Stimulated activated CD4-positive, alpha-beta T cell treated with anti-CD3 and anti-CD28 coated beads, Interleukin-15, amount 100 ng/mL, for 48 hours (primary cell): ENCODE measurements at regions not wholly inside any gene's neighbourhood (a gene's known extent, or its start where the extent isn't known, plus 50 kb on each side); places are given as distances from the start of the nearest gene placed in this dataset.

Source experiments
- DNase-seq, 2 donors: peaks; one replicate each; pipeline ENCODE4 v3.0.0-alpha.2; 2020; ENCODE audit warnings: low read depth in 2 of 2

- no peak for DNase-seq
Measured at GRCh38 chr6:140069576-140069975, 695.1 kb upstream of the CITED2 start.

- no peak for DNase-seq
Measured at GRCh38 chr6:140068801-140069200, 694.4 kb upstream of the CITED2 start.

DNA sequence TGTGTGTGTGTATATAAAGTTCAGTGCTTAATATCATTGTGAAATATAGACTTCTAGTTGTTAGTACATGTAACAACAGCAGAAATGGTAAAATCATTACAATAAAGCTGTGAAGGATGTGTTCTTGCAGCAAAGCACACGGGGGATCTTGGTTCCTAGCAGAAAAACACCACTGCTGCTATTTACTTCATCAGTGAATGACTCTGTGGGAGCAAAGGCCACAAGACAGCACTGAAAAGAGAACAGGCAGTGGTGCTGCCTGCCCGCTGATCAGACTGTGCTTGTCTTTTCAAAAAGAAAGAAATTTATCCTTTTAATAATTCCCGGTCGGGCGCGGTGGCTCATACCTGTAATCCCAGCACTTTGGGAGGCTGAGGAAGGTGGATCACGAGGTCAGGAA is 689.9 kb upstream of the CITED2 start:
- no peak for DNase-seq

DNA sequence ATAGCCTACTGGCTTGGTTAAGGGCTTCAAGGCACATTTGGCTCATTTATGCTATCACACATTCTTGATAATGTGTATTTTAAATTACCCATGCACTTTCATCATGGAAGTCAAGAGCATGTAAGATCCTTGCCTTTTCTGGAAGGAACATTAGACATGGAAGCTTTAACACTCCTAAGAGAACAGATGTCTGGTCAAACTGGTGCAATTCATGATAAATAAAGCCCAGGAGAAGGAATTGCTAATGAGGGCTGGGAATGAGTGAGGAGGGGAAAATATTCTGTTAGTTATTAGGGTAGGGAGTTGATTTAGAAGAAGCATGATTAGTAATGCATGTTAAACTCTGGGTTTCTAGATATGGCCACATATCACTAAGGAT is 688.6 kb upstream of the CITED2 start:
- DNase-seq = no peak

DNA sequence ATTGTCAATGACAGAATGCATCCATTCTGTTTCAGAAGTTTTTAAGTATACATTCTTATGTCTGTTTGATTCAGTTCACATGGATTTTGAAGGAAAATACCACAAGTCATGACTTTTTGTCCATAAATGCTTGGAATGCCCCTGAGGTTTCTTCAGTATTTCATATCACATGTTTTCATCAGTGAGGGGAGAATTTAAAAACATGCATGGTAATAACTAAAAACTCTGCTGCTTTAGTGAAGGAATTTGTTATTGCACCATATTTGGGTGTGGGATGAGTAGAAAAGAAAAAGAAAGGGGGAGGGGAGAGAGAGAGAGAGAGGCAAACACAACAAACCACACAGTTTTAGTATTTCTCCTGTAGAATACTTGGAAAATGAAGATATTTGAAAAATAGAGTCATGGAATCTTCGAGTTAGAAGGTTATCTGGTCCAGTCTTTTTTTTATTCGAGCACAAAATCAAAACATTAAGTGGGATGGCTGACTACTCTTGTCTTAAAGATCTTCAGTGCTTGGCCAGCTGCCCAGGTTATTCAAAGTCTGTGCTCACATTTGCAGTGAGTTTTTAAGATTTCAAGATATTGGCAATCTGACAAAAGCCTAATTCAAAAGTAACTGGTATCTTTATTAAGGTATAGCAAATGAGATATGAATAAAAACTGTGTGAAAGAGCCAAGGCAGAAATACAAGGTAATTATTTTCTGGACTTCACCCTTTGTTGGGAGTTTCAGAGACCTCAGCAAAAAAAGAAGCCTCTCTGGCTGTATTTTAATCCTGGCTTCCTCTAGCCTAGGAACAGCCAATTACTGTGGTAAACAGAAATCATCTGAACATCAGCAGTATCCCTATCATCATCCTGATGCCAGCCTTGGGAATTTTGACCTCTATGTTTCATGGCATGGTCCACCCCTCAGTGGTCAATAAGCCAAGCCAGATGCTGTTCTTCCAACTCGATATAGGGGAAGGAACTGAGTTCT is 687.9 kb upstream of the CITED2 start:
- DNase-seq = no peak

DNA sequence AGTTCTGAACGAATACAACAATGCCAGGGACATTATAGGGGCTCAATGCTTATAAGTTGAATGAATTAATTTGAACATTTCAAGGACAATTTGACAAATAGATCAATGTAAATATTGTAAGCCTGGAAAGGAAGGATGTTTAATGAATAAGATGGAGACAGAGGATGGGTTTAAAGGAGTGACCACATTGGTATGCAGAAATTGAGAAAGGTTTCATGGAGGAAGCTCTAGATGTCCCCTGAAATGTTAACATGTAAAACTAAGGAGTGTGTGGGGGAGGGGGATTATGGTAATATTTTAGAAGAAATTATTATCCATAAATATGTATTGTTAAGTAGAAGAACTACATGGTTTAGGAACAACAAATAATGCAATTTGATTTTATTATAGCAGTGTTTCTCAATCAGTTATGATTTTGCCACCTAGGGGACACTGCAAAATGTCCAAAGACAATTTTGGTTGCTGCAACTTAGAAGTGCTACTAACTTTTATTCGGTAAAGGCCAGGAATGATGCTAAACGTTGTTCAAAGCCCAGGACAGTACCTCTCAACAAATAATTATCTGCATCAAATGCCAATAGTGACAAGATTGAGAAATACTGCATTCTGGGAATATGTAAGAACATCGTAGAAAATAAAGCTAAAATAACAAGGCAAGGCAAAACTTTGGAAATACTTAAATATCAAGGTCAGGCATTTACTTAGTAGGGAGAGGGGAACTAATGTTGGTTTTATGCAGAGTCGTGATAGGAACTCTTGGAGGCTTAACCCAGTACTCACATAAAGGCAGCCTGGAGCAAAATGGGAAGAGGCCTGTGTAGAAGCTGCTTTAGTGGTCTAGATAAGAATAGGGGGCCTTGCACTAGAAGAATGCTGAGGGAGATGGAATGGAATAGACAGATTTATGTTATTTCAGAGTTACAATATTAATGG is 686.9 kb upstream of the CITED2 start:
- DNase-seq = no peak

DNA sequence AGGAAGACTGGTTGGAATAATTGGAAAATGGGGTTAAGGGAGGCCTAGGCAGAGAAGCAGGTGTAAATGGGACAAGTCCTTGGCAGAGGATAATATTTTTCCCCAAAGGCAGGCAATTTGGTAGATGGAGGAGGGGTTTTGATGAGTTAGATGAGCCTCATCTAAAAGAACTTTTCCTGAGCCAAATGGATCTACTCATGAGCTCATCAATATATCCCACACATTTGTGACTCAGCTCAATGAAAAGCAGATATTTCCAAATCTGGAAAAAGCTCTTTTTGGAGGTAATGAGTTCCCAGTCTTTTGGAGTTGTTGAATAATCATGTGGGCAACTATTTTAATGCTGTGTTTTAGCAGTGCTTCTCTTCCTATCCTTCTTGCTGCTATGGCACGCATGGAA is 685.5 kb upstream of the CITED2 start:
- DNase-seq = no peak

DNA sequence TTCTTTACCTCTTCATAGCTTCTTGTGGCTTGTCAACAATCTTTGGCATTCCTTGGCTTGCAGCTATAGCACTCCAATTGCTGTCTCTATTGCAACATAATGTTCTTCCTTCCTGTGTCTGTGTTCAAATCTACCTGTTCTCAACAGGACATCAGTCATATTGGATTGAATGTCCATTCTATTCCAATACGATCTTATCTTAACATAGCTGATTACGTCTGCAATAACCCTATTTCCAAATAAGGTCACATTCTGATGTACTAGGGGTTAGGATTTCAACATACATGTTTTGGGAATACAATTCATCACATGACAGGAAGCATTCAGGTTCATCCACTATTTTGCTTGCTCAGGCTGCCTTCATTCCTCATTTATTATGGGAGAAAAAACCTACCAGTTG is 684.4 kb upstream of the CITED2 start:
- no peak for DNase-seq

DNA sequence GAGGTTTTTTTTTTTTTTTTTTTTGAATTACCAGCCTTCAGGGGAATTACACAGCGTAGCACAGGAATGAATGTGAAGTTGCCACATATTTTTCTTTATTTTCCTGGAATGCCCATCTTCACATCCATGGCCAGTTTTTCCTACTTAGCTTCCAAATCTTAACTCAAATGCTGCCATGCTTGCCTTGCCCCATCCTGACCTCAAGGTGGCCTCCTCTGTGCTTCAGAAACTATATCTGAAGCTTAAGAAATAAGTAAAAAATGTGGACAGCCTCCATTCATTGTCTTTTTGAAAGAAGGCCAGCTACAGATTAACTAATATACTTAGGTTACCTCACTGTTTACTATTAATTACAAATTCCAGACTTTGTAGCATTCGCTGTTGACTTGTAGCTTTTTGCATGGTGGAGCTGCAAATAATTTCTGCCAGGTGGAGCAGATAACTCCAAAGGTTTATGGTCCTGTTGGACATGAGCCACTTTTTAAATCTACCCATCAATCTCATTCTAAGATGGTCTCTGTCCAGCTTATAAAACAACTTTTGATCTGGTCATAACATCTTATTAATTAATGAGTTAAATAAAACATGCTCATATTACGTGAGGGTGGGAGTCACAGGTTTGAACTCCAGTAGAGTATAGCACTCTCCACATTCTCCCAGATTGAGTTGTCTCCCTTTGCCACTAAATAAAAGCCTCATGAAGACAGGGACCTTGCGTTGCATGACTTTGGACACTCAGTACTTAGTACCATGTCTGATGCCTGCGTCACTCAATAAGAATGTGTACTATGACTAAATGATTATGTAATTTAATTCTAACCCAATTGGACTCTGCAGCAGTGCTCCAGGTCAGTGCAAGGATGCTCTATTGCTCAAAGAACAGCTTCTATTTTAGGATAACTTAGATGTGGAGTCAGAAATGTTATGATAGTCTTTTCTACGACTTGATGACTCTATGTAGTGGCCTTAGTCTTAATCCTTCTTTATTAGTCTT is 678.6 kb upstream of the CITED2 start:
- no peak for DNase-seq

GRCh38 chr6:140051521-140052512 is 677.4 kb upstream of the CITED2 start:
- DNase-seq = no peak

DNA sequence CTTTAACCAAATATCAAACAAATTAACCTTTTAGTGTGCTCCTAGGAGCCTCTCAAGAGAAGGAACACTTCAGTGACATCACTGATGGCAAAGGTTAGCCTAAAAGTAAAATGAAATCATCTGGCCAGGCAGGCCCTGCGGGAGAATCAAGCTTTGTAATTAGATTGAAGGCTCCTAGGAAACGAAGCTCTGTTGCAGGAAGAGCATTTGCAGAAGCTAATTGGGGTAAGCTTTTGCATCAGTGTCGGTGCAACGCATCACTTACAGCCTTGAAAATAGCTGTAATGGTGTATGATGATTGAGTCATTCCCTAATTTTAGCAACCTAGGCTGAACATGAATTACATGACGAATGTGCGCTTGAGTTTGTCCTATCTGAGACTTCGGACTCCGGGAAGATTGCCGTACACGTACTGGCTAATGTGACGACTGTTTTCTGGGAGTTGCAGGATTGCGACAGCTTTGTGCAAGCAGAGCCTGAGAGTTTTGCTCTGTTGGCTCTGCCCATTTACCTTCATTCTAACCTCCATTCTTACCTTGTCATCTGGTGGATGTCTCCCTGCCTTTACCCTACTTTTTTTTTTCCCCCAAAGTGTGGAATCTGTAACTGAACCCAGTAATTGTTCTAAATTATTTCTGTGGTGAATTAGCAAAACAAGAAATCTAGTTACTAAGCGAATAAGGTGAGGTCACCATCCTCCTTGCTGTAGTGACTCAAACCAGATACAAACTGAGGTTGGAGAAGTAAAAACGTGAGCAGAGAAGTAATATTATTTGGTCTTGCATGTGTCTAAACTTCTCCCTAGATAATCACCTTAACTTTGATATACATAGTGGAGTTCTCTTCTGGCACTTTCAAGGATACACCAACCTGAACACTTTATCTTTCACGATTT is 675.9 kb upstream of the CITED2 start:
- no peak for DNase-seq

- no peak for DNase-seq
Measured at GRCh38 chr6:140049251-140049650, 674.8 kb upstream of the CITED2 start.

GRCh38 chr6:140048202-140048790 is 673.8 kb upstream of the CITED2 start:
- no peak for DNase-seq

DNA sequence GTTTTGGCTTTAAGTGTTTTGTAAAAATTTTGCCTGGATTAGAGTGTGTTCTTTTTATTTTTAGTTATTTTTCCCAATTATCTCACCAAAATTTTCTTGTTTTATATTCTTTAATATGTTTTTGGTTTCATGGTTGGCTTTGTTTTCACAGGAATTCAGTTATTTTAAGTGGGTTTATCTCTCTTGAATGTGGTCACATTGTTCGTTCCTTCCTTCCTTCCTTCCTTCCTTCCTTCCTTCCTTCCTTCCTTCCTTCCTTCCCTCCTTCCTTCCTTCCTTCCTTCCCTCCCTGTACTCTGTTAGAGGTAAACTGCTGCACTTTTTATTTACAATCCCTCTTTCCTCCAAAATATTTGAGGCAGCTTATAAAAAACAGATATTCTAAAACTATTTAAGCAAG is 672.9 kb upstream of the CITED2 start:
- DNase-seq = no peak

DNA sequence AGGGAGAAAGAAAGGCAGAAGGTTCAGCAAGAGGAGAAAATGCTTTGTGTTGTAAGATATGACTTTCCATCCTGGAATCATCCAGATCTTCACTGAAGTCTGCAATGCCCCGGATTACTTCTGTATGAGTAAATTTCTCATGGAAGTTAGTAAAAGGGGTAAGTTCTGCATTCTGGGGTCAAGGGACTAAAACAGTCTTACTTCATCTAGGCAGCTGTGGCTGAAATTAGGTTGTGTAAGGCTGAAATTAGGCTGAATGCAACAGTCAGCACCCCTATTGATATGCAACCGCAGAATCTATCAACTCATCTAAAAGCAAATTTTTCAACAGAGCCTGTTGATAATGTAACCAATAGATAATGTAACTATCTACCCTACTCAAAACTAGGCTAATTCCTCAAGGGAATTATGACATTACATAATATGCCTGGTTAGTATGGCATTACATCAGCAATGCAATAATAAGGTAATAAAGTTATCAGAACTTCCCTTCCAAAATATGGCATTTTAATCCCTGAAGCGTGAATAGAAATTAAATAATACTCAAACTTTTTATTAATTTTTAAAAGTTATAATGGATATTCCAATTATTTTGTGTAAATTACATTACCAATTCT is 671.7 kb upstream of the CITED2 start:
- DNase-seq = no peak

GRCh38 chr6:140045116-140045515 is 670.7 kb upstream of the CITED2 start:
- DNase-seq = no peak

- no peak for DNase-seq
Measured at GRCh38 chr6:140044626-140045025, 670.2 kb upstream of the CITED2 start.

GRCh38 chr6:140043762-140044378 is 669.4 kb upstream of the CITED2 start:
- no peak for DNase-seq
